Heart right ventricle (tissue), 16 donors: ENCODE measurements at regions not wholly inside any gene's neighbourhood (a gene's known extent, or its start where the extent isn't known, plus 50 kb on each side); places are given as distances from the start of the nearest gene placed in this dataset.

Source experiments
- ATAC-seq, 8 donors: fragments of 200-7000 bp; cut with Tn5 transposase; one replicate each; pipeline ENCODE4 v1.9.1; 2020; ENCODE audit warnings: mild to moderate bottlenecking in 8 of 8, moderate library complexity in 8 of 8, moderate number of reproducible peaks in 1 of 8
- DNase-seq, 2 donors: peaks; one replicate each; pipeline ENCODE4 v3.0.0-alpha.2; 2020
- H3K27ac ChIP-seq, 10 donors: fragments of 200-600 bp; sonication (generic) in 2 of 10; one replicate each; pipeline versions ENCODE4 v1.5.0 to v1.8.0; 2020 to 2022; ENCODE audit warnings: mild to moderate bottlenecking in 3 of 10
- H3K27me3 ChIP-seq, 7 donors: fragments of 200-600 bp; one replicate each; pipeline ENCODE4 v1.8.0; 2021 to 2022; ENCODE audit warnings: mild to moderate bottlenecking in 2 of 7
- H3K36me3 ChIP-seq, 9 donors: fragments of 200-600 bp; sonication (generic) in 1 of 9; one replicate each; pipeline versions ENCODE4 v1.5.0 to v1.8.0; 2020 to 2022; ENCODE audit warnings: mild to moderate bottlenecking in 2 of 9
- H3K4me1 ChIP-seq, 9 donors: fragments of 200-600 bp; sonication (generic) in 1 of 9; one replicate each; pipeline versions ENCODE4 v1.5.0 to v1.8.0; 2020 to 2022; ENCODE audit warnings: mild to moderate bottlenecking in 4 of 9
- H3K4me3 ChIP-seq, 10 donors: fragments of 200-600 bp; sonication (generic) in 2 of 10; one replicate each; pipeline versions ENCODE4 v1.5.0 to v1.8.0; 2020 to 2022; ENCODE audit warnings: mild to moderate bottlenecking in 7 of 10, moderate library complexity in 2 of 10
- H3K9me3 ChIP-seq, 11 donors: fragments of 200-600 bp in 10 of 11; sonication (generic) in 2 of 11; one replicate each; pipeline versions ENCODE4 v1.5.0 to v1.8.0; 2013 to 2022; ENCODE audit warnings: mild to moderate bottlenecking in 2 of 11, control low read depth in 1 of 11, moderate library complexity in 1 of 11
- WGBS, 2 donors: extraction: QIAGEN DNeasy Blood & Tissue Kit; methylation state at CpG; one replicate each; pipeline ENCODE4 v1.1.7; 2013; ENCODE audit warnings: inconsistent platforms in 1 of 2; 5-methylcytosine and 5-hydroxymethylcytosine counted together
- intact Hi-C, 10 donors: fragments of 100-400 bp; cut with DNase I; formaldehyde crosslinking; loops; one replicate each; pipeline versions ENCODE4 v1.11.1 to v1.14.2; 2022
- TF ChIP-seq, protein P1 (sequence below), 9 donors: fragments of 200-600 bp; sonication (generic) in 2 of 9; IDR thresholded peaks; one replicate each; pipeline versions ENCODE4 v1.5.0 to v1.8.0; 2021 to 2022; ENCODE audit warnings: antibody characterized with exemption in 9 of 9, mild to moderate bottlenecking in 5 of 9, moderate library complexity in 1 of 9
- donor health status: Arrhythmogenic right ventricular cardiomyopathy.
- donor health status: ischemic (EF 13 %, LVEDD 7.1; RV severe dilation, severe dysfunction).
- donor health status: healthy with polysubstance abuse.
- donor health status: DM: no; HTN: yes; CAD: no.
- donor health status: DM: no; HTN: no; CAD: no.
- donor health status: ischemic (EF 25% LVEDD 6.9; RV normal size, moderate dysfunction).
- donor health status: ischemic (EF 25% LVEDD 5.7; RV mildly dilated, moderate dysfunction).
- donor health status: healthy.
- donor health status: DM: yes; HTN: yes; CAD: no.
- donor health status: Ischemic cardiomyopathy.
- donor health status: ischemic (EF 35%, LVEDD 5.7; RV mildly dilated, moderate dysfunction).
- donor health status: nonischemic (EF 11% LVEDD 7.7; RV severe dilation, severe dysfunction).
- donor health status: DM: yes; HTN: yes; CAD: no.
- donor health status: PGD.
- donor health status: ischemic (EF 29% LVEDD 5.4; RV normal size, mild dysfunction).
- donor health status: nonischemic (EF 23%, LVEDD 6.1; RV moderate dilation, normal function).

DNA sequence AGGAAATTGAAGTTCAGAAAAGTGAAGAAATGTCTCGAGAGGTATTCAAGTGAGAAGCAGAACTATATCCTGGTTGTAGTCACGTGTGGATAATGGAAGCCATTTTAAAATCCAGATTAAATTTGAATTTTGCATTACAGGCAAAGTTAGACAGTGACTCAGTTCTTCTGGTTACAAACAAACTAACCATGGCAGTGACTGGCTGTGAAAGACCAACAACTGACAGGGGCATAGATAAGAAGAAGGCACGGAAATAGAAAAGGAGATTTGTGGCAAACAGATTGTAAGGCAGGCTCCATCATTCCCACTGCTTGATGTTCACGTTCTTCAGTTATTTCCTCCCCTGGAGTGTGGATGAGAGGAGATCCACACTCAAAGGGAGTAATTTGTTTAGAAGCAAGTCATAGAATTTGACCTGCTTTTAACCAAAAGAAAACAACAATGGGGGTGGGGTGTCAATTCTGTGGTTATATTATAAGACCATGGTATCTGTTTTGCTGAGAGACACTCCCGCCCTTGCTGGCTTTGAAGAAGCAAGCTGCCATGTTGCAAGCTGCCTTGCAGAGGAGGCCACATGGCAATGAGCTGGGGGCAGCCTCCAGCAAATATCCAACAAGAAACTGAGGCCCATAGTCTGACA is 795.3 kb downstream of the VRK1 start:
- H3K27ac ChIP-seq = no peak overlapping the region
- H3K4me3 ChIP-seq = no peak overlapping the region
- TF ChIP-seq, protein P1, sequence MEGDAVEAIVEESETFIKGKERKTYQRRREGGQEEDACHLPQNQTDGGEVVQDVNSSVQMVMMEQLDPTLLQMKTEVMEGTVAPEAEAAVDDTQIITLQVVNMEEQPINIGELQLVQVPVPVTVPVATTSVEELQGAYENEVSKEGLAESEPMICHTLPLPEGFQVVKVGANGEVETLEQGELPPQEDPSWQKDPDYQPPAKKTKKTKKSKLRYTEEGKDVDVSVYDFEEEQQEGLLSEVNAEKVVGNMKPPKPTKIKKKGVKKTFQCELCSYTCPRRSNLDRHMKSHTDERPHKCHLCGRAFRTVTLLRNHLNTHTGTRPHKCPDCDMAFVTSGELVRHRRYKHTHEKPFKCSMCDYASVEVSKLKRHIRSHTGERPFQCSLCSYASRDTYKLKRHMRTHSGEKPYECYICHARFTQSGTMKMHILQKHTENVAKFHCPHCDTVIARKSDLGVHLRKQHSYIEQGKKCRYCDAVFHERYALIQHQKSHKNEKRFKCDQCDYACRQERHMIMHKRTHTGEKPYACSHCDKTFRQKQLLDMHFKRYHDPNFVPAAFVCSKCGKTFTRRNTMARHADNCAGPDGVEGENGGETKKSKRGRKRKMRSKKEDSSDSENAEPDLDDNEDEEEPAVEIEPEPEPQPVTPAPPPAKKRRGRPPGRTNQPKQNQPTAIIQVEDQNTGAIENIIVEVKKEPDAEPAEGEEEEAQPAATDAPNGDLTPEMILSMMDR (IDR thresholded peaks at IDR 0.05) = no peak
- intact Hi-C loops = no loop called here
- DNase-seq (no peak), ATAC-seq (no peak)
- no peaks in the 10 kb centered on the region for H3K36me3 ChIP-seq
- WGBS, 2 donors = 56 to 59% methylated on average over 5 of the region's 5 CpGs
- no peaks in the 10 kb centered on the region for H3K4me1 ChIP-seq
- peaks cover 0 to 10% (median 0%) of the 10 kb centered on the region in 7 donors for H3K27me3 ChIP-seq
- no peaks in the 10 kb centered on the region for H3K9me3 ChIP-seq

GRCh38 chr14:97594306-97594705 is 797.1 kb downstream of the VRK1 start:
- Histone ChIP-seq H3K27ac (no peak overlapping the region), H3K9me3 (peaks cover 0 to under 1% (median 0%) of the 10 kb centered on the region in 11 donors), H3K27me3 (peaks cover 0 to 10% (median 0%) of the 10 kb centered on the region in 7 donors), H3K4me1 (no peaks in the 10 kb centered on the region), H3K36me3 (no peaks in the 10 kb centered on the region), H3K4me3 (no peak overlapping the region)
- no peak for ATAC-seq
- TF ChIP-seq, protein P1 (IDR thresholded peaks at IDR 0.05) = no peak
- WGBS, 2 donors = 86 to 87% methylated on average over 1 of the region's 1 CpG
- DNase-seq = no peak
- intact Hi-C loops = no loop called here

GRCh38 chr14:97602438-97603117 is 805.4 kb downstream of the VRK1 start:
- Histone ChIP-seq H3K9me3 (peaks cover 0 to 13% (median 0%) of the 10 kb centered on the region in 11 donors), H3K4me1 (peaks cover 0 to 19% (median 0%) of the 10 kb centered on the region in 9 donors), H3K27me3 (peaks cover 0 to 8% (median 0%) of the 10 kb centered on the region in 7 donors), H3K36me3 (no peaks in the 10 kb centered on the region), H3K4me3 (no peak overlapping the region), H3K27ac (peak overlapping the region in 1 of 10 donors; percentile 72)
- WGBS, 2 donors = 52 to 58% methylated on average over 13 of the region's 13 CpGs
- TF ChIP-seq, protein P1 (IDR thresholded peaks at IDR 0.05) = no peak
- DNase-seq (peak in 1 of 2 donors; percentile 3), ATAC-seq (peak in 6 of 8 donors; percentile 20 to 69 (median 58))
- intact Hi-C loops = no loop called here

DNA sequence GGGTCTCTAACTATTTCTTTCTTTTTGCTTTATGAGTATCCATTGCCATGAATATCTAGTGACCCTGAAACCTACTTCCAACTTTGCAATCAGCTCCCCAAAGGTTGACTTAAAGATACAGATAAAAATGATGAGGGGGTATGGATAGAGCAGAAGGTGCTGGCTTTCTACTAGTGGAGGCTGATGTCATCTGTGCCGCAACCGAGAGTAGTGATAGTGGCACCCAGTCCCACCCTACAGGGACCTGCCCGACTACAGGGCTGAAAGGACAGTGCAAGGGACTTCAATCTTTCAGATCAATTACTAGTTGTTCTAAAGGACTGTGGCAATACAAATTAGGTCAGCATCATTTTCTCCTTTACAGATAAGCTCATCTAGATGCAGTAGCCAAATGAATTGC is 806.0 kb downstream of the VRK1 start:
- peak overlapping the region in 1 of 10 donors; percentile 70 for H3K27ac ChIP-seq
- H3K4me1 ChIP-seq = peaks cover 0 to 19% (median 0%) of the 10 kb centered on the region in 9 donors
- no peaks in the 10 kb centered on the region for H3K36me3 ChIP-seq
- intact Hi-C loops = no loop called here
- peaks cover 0 to 13% (median 0%) of the 10 kb centered on the region in 11 donors for H3K9me3 ChIP-seq
- 63 to 84% methylated on average over 3 of the region's 3 CpGs for WGBS, 2 donors
- H3K27me3 ChIP-seq = peaks cover 0 to 8% (median 0%) of the 10 kb centered on the region in 7 donors
- ATAC-seq (no peak), DNase-seq (no peak)
- no peak overlapping the region for H3K4me3 ChIP-seq
- TF ChIP-seq, protein P1 (IDR thresholded peaks at IDR 0.05) = no peak
